GM12874 (cell line): ENCODE measurements at regions not wholly inside any gene's neighbourhood (a gene's known extent, or its start where the extent isn't known, plus 50 kb on each side); places are given as distances from the start of the nearest gene placed in this dataset.

ENCODE experiments used
- TF ChIP-seq, protein P1 (sequence below): IDR thresholded peaks from 2 replicates; pipeline ENCODE4 v1.5.1; 2011; ENCODE audit warnings: low read depth, mild to moderate bottlenecking, control low read depth, low read length, moderate library complexity; ENCODE audit not compliant: insufficient read depth

DNA sequence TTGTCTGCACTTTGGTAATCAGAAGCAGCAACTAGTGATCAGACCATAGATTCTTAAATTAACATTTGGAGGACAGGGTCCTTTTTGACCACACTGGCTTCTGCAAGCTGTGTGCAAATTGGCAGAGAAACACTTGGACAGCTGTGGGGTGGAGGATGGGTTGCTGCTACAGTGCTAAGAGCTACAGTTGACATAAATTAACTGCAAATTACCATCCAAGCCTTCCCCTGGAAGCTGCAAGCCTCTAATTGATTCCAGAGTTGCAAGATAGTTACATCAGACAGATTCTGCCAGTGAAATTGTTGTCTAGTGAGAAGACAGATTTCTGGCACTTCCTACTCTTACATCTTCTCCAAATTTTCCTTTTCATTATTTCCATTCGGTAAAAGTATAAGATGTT, 517.7 kb downstream of the DIRAS2 start:
- TF ChIP-seq, protein P1, sequence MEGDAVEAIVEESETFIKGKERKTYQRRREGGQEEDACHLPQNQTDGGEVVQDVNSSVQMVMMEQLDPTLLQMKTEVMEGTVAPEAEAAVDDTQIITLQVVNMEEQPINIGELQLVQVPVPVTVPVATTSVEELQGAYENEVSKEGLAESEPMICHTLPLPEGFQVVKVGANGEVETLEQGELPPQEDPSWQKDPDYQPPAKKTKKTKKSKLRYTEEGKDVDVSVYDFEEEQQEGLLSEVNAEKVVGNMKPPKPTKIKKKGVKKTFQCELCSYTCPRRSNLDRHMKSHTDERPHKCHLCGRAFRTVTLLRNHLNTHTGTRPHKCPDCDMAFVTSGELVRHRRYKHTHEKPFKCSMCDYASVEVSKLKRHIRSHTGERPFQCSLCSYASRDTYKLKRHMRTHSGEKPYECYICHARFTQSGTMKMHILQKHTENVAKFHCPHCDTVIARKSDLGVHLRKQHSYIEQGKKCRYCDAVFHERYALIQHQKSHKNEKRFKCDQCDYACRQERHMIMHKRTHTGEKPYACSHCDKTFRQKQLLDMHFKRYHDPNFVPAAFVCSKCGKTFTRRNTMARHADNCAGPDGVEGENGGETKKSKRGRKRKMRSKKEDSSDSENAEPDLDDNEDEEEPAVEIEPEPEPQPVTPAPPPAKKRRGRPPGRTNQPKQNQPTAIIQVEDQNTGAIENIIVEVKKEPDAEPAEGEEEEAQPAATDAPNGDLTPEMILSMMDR, result no peak

DNA sequence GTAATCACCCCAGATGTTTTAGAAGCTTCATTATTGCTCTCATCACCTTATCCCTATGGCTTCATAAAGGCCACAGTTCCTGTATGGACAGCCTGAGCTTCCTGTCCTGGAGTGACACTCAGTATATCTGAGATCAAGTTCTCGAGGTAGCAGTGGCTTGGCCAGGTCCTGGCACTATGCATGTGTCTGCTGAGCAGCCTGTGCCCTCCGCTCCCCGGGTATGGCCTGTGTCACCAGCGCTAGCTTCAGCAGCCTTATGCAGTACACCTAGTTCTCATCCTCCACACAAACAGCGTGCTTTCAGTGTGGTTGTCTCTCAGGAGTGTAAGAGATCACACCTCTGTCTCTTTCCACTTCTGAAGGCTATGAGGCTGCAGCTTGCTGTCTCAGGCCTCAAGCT, 514.7 kb downstream of the DIRAS2 start:
- TF ChIP-seq, protein P1, result no peak

DNA sequence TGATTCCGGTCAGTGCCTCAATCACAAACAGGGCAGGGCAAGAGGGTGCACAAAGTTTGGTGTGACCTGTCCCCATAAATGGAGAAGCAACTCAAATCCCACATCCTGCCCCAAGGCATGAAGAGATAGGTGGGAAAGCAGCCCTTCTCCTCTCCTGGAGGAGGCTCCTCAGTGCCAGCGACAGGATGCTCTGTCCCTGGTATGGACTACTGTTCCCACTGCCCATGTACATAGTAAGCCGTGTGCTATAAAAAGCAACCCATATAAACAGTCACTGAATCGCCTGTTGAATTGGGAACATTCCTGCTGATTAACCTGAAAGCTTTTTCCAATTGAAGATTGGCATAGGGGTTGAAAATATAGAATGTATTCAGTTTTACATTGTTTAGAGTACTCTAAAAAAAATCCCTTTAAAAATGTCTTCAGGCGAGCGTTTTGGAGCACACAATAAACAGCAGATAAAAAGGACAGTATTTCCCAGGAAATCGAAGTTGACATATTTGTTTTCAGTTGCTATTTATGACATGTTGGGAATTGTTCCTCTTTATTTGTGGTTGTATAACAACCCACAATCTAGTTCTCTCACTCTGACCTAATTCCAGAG, 513.9 kb downstream of the DIRAS2 start:
- TF ChIP-seq, protein P1, result no peak

DNA sequence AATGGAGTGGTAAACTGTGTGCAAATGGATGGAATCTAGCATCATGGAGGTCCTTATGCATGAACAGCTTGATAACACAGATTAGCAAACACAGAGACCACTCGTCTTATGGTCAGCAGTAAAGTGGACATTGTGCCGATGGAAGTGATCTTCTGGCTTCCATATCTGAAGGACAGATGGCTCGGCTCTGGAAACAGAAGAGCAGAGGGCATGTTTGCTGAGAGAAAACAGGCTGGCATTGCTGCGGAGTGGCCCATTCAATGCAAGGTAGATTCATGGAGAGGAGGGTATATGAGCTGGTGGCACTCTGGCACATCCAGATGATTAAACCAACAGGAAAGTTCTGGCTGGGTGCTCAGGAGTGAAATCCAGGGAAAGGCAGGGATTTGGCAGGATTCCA, 513.2 kb downstream of the DIRAS2 start:
- TF ChIP-seq, protein P1, result no peak

DNA sequence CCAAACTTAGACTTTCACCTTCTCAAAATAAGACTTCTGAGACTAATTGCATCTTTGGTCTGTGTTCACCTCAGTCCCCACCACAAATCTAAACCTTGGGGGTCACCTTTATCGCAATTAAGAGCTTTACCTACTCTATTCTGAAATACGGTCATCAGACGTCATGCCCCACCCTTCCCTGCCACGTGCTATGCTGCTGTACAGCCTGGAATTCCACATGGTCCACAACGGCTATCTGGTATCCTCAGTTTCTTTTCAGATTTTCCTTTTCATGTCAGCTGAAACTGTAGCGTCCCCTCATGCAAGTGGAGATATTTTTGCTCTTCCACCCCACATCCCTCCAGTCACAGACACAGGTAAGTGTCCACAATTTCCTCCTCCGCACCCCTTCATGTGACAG, 511.1 kb downstream of the DIRAS2 start:
- TF ChIP-seq, protein P1, result no peak

DNA sequence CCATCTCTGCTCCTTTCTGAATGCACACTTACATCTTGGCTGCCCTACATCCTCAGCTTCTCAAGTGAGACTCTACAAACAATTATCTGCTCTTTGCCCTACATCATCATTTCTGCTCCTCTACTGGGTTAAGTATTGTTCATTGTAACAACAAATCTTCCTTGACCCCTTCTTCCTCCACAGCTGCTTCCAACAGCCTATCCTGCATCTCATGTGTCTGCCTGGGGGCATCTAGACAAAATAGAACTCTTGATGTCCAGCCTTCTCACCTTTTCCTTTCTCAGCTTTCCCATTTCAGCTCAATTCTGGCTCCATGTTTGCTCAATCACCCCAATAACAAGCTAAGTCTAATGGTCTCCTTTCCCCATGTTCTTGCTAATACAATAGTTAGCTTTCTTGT, 509.8 kb downstream of the DIRAS2 start:
- TF ChIP-seq, protein P1, result no peak

DNA sequence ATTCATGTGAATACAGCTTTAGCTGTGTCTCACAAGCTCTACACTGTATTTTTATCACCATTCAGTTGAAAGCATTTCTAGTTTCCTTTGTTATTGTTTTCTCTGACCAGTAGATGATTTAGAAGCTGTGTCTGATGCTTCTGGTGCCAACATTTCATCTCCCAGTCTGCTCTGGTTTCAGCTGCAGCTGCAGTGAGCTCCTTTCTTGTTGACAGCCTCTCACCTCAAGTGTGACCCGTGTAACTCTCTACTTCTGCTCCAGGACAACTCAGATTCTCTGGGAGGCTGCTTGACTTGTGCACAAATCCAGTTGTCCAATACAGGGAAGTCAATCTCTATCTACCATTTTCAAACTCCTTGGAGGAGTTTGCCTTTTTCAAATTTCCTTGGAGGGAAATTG, 504.8 kb downstream of the DIRAS2 start:
- TF ChIP-seq, protein P1, result no peak
